Lung (tissue), 11 donors: ENCODE measurements at regions not wholly inside any gene's neighbourhood (a gene's known extent, or its start where the extent isn't known, plus 50 kb on each side); places are given as distances from the start of the nearest gene placed in this dataset.

Experiments used
- ATAC-seq: fragments of 200-7000 bp; cut with Tn5 transposase; one replicate; pipeline ENCODE4 v1.9.1; 2020; ENCODE audit warnings: moderate number of reproducible peaks; ENCODE audit not compliant: insufficient read depth, low FRiP score
- DNase-seq, 3 donors: peaks; one replicate each; pipeline ENCODE4 v3.0.0-alpha.2; 2013 to 2017
- H3K27ac ChIP-seq, 2 donors: one replicate each; pipeline ENCODE4 v1.5.1; 2013; ENCODE audit warnings: mild to moderate bottlenecking in 2 of 2, moderate library complexity in 2 of 2, control low read depth in 1 of 2, inconsistent platforms in 1 of 2, low read depth in 1 of 2, low read length in 1 of 2
- H3K27me3 ChIP-seq, 3 donors: one replicate each; pipeline ENCODE4 v1.5.1; 2013; ENCODE audit warnings: low read length in 2 of 3; ENCODE audit not compliant: control insufficient read depth in 3 of 3, insufficient read depth in 3 of 3
- H3K36me3 ChIP-seq, 4 donors: one replicate each; pipeline ENCODE4 v1.5.1; 2013; ENCODE audit warnings: low read length in 4 of 4, mild to moderate bottlenecking in 1 of 4, moderate library complexity in 1 of 4; ENCODE audit not compliant: control insufficient read depth in 4 of 4, insufficient read depth in 4 of 4
- H3K4me1 ChIP-seq, 5 donors: one replicate each; pipeline ENCODE4 v1.5.1; 2013; ENCODE audit warnings: low read length in 5 of 5, mild to moderate bottlenecking in 2 of 5, moderate library complexity in 1 of 5; ENCODE audit not compliant: control insufficient read depth in 5 of 5, insufficient read depth in 5 of 5
- H3K4me3 ChIP-seq: one replicate; pipeline ENCODE4 v1.5.1; 2013; ENCODE audit warnings: mild to moderate bottlenecking, control low read depth, moderate library complexity
- H3K9ac ChIP-seq, 2 donors: one replicate each; pipeline ENCODE4 v1.5.1; 2013; ENCODE audit warnings: low read length in 2 of 2, control low read depth in 1 of 2; ENCODE audit not compliant: insufficient read depth in 1 of 2
- H3K9me3 ChIP-seq, 4 donors: one replicate each; pipeline ENCODE4 v1.5.1; 2013; ENCODE audit warnings: low read length in 3 of 4, mild to moderate bottlenecking in 1 of 4, moderate library complexity in 1 of 4; ENCODE audit not compliant: control insufficient read depth in 4 of 4, insufficient read depth in 3 of 4
- CTCF ChIP-seq: IDR thresholded peaks from 2 replicates; pipeline ENCODE4 v1.5.1; 2012; ENCODE audit warnings: mild to moderate bottlenecking; ENCODE audit errors: control extremely low read depth, extremely low read depth
- WGBS, 2 donors: extraction: QIAGEN DNeasy Blood & Tissue Kit; methylation state at CpG; one replicate each; pipeline ENCODE4 v1.1.7; 2013; 5-methylcytosine and 5-hydroxymethylcytosine counted together
- donor health status: control.
- donor health status: control.
- donor health status: Bipolar disorder and iron deficiency.
- donor health status: healthy.
- donor health status: DM: yes; HTN: yes; CAD: no.

GRCh38 chr1:78715181-78715661 lies 65.6 kb downstream of the IFI44 start:
- H3K9me3 ChIP-seq: no peaks in the 10 kb centered on the region
- TF ChIP-seq CTCF: no peak
- H3K27ac ChIP-seq: no peak overlapping the region
- DNase-seq: no peak
- ATAC-seq: no peak
- H3K4me1 ChIP-seq: no peaks in the 10 kb centered on the region
- H3K4me3 ChIP-seq: no peak overlapping the region
- H3K9ac ChIP-seq: no peak overlapping the region
- no peaks in the 10 kb centered on the region for H3K36me3 ChIP-seq
- H3K27me3 ChIP-seq: no peaks in the 10 kb centered on the region

DNA sequence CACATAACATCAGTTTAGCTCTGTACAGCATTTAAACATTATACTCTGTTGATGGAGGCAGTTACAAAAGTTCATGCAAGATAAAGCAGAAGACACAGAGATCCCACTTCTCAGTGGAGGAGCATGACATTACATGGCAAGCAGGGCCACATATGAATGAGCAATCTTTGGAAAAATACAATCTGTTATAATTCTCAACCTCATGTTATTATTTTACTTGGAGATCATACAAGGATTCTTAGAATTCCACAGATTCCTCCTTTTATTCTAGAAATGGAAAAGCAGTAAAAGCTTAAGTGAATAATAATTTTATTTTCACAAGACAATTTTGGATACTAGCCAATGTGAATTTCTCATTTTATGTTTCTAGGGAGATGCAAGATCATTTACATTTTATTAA lies 66.6 kb downstream of the IFI44 start:
- DNase-seq (no peak), ATAC-seq (no peak)
- Histone ChIP-seq H3K4me3 (no peak overlapping the region), H3K27ac (no peak overlapping the region), H3K27me3 (no peaks in the 10 kb centered on the region), H3K36me3 (no peaks in the 10 kb centered on the region), H3K9ac (no peak overlapping the region), H3K9me3 (no peaks in the 10 kb centered on the region), H3K4me1 (no peaks in the 10 kb centered on the region)
- TF ChIP-seq CTCF: no peak

GRCh38 chr1:78718566-78718965 lies 68.9 kb downstream of the IFI44 start:
- ATAC-seq (no peak), DNase-seq (no peak)
- Histone ChIP-seq H3K4me3 (no peak overlapping the region), H3K27ac (no peak overlapping the region), H3K36me3 (no peaks in the 10 kb centered on the region), H3K4me1 (no peaks in the 10 kb centered on the region), H3K9ac (no peak overlapping the region), H3K27me3 (no peaks in the 10 kb centered on the region), H3K9me3 (no peaks in the 10 kb centered on the region)
- TF ChIP-seq CTCF: no peak
- WGBS, 2 donors: 66 to 77% methylated on average over 2 of the region's 2 CpGs

DNA sequence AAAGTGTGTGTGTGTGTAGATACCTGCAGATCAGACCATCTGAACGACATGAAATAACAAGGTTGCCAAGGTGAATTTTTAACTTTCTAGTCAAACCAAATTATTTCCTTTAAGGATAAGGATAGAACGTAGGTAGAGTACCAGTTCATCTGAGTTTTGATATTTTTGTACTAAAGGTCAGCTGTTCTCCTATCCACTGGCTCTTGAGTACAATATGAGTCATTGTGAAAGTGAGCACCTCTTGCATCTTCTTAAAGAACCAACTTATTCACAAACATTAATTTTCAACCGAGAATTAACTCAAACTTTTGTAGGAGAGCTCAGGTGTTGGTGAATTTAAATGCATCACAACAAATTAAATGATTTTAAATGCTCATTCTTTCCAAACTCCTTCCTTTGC lies 71.5 kb downstream of the IFI44 start:
- DNase-seq: no peak
- H3K9me3 ChIP-seq: no peaks in the 10 kb centered on the region
- no peak overlapping the region for H3K4me3 ChIP-seq
- no peak overlapping the region for H3K9ac ChIP-seq
- TF ChIP-seq CTCF: no peak
- H3K36me3 ChIP-seq: no peaks in the 10 kb centered on the region
- H3K27ac ChIP-seq: no peak overlapping the region
- no peak for ATAC-seq
- no peaks in the 10 kb centered on the region for H3K27me3 ChIP-seq
- H3K4me1 ChIP-seq: no peaks in the 10 kb centered on the region
- WGBS, 2 donors: 52 to 55% methylated on average over 3 of the region's 3 CpGs
